ENCODE measurements at regions not wholly inside any gene's neighbourhood (a gene's known extent, or its start where the extent isn't known, plus 50 kb on each side); places are given as distances from the start of the nearest gene placed in this dataset.

DNA sequence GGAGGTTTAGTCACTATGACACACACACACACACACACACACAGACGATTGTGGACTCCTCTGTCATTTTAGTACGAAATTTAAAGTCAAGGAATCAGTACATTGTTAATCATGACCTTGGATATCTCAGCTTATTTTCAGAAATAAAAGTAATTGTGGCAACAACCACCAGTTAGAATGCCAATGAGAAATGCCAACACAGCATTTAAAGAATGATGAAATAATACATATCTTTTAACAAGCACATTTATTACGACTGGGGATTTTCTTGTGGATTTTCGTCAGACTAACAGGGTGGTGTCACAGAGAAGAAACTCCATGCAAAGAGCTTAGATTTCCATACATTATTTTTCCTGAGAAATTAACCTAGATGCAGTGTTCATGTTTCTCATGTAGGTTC lies 1289.4 kb downstream of the AACS start:
- 55 to 65% (median 62%) methylated on average over 4 of the region's 4 CpGs for WGBS, 4 donors
- no peak for ATAC-seq
- Histone ChIP-seq H3K27ac (no peak overlapping the region), H3K27me3 (no peaks in the 10 kb centered on the region), H3K36me3 (no peaks in the 10 kb centered on the region), H3K9me3 (peaks cover 0 to 16% (median 0%) of the 10 kb centered on the region in 12 donors), H3K4me3 (no peak overlapping the region), H3K4me1 (no peaks in the 10 kb centered on the region)
- TF ChIP-seq, protein P1, sequence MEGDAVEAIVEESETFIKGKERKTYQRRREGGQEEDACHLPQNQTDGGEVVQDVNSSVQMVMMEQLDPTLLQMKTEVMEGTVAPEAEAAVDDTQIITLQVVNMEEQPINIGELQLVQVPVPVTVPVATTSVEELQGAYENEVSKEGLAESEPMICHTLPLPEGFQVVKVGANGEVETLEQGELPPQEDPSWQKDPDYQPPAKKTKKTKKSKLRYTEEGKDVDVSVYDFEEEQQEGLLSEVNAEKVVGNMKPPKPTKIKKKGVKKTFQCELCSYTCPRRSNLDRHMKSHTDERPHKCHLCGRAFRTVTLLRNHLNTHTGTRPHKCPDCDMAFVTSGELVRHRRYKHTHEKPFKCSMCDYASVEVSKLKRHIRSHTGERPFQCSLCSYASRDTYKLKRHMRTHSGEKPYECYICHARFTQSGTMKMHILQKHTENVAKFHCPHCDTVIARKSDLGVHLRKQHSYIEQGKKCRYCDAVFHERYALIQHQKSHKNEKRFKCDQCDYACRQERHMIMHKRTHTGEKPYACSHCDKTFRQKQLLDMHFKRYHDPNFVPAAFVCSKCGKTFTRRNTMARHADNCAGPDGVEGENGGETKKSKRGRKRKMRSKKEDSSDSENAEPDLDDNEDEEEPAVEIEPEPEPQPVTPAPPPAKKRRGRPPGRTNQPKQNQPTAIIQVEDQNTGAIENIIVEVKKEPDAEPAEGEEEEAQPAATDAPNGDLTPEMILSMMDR (IDR thresholded peaks at IDR 0.05): no peak
- TF ChIP-seq POLR2A (IDR thresholded peaks at IDR 0.05): no peak
- DNase-seq: no peak
- intact Hi-C loops (cut with DNase I): no loop called here

DNA sequence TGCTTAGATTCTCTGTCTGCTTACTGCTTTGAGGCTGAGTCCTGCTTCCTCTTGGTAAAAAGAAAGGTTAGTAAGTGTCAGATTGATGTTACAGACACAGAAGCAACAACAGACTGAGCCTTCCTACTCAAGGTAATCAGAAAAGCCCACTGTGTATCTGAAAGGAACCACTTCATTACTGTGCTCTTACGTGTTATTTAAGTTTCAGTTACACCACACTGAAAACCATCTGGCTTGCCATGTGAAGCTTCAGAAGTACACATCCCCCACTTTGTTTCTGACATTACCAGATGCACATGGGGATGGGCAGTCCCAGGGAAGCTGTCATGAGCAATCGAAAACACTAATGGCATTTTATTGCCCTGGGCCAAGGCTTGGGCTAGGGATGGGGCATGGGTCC lies 1290.1 kb downstream of the AACS start:
- Histone ChIP-seq H3K4me3 (no peak overlapping the region), H3K9me3 (peaks cover 0 to 14% (median 0%) of the 10 kb centered on the region in 12 donors), H3K36me3 (no peaks in the 10 kb centered on the region), H3K27me3 (no peaks in the 10 kb centered on the region), H3K27ac (no peak overlapping the region), H3K4me1 (no peaks in the 10 kb centered on the region)
- ATAC-seq (no peak), DNase-seq (no peak)
- WGBS, 4 donors: 79 to 84% (median 81%) methylated on average over 2 of the region's 2 CpGs
- intact Hi-C loops (cut with DNase I): no loop called here
- TF ChIP-seq, protein P1 (IDR thresholded peaks at IDR 0.05): no peak

DNA sequence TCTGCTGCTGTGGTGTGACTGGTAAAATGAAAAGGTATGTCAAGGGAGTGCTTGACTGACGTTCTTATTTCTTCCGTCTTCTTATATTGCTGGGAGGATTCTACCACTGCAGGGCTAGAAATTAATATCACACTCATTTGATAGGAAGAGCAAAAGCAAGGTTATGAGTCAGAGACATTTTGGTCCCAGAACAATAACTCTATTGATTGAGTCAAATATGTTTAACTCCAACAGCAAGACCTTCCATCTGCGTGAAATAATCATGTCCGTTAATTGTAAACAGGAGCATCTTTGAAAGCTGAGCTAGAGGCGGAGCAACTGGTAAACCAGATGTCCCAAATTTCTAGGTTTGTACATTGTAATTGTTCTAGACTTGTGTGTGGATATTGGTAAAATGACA lies 1293.6 kb downstream of the AACS start:
- 74 to 87% (median 82%) methylated on average over 5 of the region's 5 CpGs for WGBS, 4 donors
- intact Hi-C loops (cut with DNase I): no loop called here

DNA sequence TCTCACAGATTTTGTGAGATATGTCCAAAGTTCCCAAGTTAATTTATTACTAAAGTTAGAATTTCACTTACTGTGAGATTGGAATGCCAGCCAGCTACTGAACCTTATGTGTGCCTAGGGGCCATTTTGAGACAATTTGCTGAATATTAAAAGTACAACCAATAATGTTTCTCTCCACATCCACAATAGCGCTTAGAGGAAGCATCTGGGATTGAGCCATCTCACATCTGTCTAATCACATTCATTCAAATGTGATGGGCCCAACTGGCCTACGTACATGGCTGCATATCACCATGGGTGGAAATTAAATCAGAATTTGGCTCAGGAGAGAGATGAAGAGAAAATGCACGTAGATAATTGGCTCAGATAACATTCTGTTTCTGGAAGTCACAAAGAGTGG lies 1294.0 kb downstream of the AACS start:
- 69 to 70% (median 70%) methylated on average over 3 of the region's 3 CpGs for WGBS, 4 donors
- Histone ChIP-seq H3K36me3 (no peaks in the 10 kb centered on the region), H3K4me1 (no peaks in the 10 kb centered on the region), H3K9me3 (peaks cover 0 to 12% (median 0%) of the 10 kb centered on the region in 12 donors), H3K27me3 (peaks cover 0 to 5% (median 0%) of the 10 kb centered on the region in 9 donors), H3K4me3 (no peak overlapping the region), H3K27ac (no peak overlapping the region)
- intact Hi-C loops (cut with DNase I): no loop called here
- DNase-seq (no peak), ATAC-seq (no peak)
- no peak for TF ChIP-seq POLR2A (IDR thresholded peaks at IDR 0.05)
- TF ChIP-seq, protein P1 (IDR thresholded peaks at IDR 0.05): no peak

More for the DNA sequence above, 1293.6 kb downstream of the AACS start:
- no peak overlapping the region for H3K27ac ChIP-seq
- H3K27me3 ChIP-seq: peaks cover 0 to 5% (median 0%) of the 10 kb centered on the region in 9 donors
- H3K4me3 ChIP-seq: no peak overlapping the region
- DNase-seq (no peak), ATAC-seq (no peak)
- TF ChIP-seq POLR2A (IDR thresholded peaks at IDR 0.05): no peak
- TF ChIP-seq, protein P1 (IDR thresholded peaks at IDR 0.05): no peak
- H3K9me3 ChIP-seq: peaks cover 0 to 12% (median 0%) of the 10 kb centered on the region in 12 donors
- no peaks in the 10 kb centered on the region for H3K36me3 ChIP-seq
- no peaks in the 10 kb centered on the region for H3K4me1 ChIP-seq

Measured in heart left ventricle (tissue), 16 donors.